Keratinocyte (primary cell): ENCODE measurements at regions not wholly inside any gene's neighbourhood (a gene's known extent, or its start where the extent isn't known, plus 50 kb on each side); places are given as distances from the start of the nearest gene placed in this dataset.

Experiments
- DNase-seq: peaks from one replicate; pipeline ENCODE4 v3.0.0-alpha.2; 2011; ENCODE audit warnings: low read depth, missing footprints, low spot score
- FAIRE-seq: peaks from 2 replicates; lab custom pipeline; 2011; peaks lifted over from hg19 to GRCh38; lab: Jason Lieb, UNC
- H2AFZ ChIP-seq: 2 replicates; pipeline ENCODE4 v1.6.0; 2012; ENCODE audit warnings: low read length, control low read depth, inconsistent platforms; ENCODE audit not compliant: control insufficient read depth
- H3K27ac ChIP-seq: 2 replicates; pipeline ENCODE4 v1.5.1; 2011; ENCODE audit warnings: low read length; ENCODE audit not compliant: control insufficient read depth, insufficient read depth
- H3K27me3 ChIP-seq: 3 replicates; pipeline ENCODE4 v1.6.0; 2011; ENCODE audit warnings: low read length; ENCODE audit not compliant: control insufficient read depth, insufficient read depth; ENCODE audit errors: extremely low read depth
- H3K36me3 ChIP-seq, 2 experiments: 2 replicates in 1 of 2; 3 replicates in 1 of 2; pipeline ENCODE4 v1.5.1; 2011; ENCODE audit warnings: low read length in 2 of 2, mild to moderate bottlenecking in 1 of 2; ENCODE audit not compliant: control insufficient read depth in 2 of 2, insufficient read depth in 2 of 2; ENCODE audit errors: extremely low read depth in 1 of 2
- H3K4me1 ChIP-seq: 3 replicates; pipeline ENCODE4 v1.5.1; 2011; ENCODE audit warnings: low read length; ENCODE audit not compliant: control insufficient read depth, insufficient read depth; ENCODE audit errors: extremely low read depth
- H3K4me2 ChIP-seq: 3 replicates; pipeline ENCODE4 v1.6.0; 2011; ENCODE audit warnings: low read depth, low read length; ENCODE audit not compliant: control insufficient read depth, insufficient read depth; ENCODE audit errors: extremely low read depth
- H3K4me3 ChIP-seq, 3 experiments: fragments of 200-600 bp in 1 of 3; sonication (generic) in 1 of 3; 2 replicates in 2 of 3; 3 replicates in 1 of 3; pipeline ENCODE4 v1.5.1; 2011 to 2016; ENCODE audit warnings: low read length in 3 of 3, mild to moderate bottlenecking in 3 of 3, control low read depth in 2 of 3, inconsistent platforms in 1 of 3, low read depth in 1 of 3, mixed read lengths in 1 of 3, mixed run types in 1 of 3, moderate library complexity in 1 of 3; ENCODE audit not compliant: control insufficient read depth in 2 of 3, insufficient read depth in 2 of 3; ENCODE audit errors: extremely low read depth in 1 of 3
- H3K79me2 ChIP-seq: 2 replicates; pipeline ENCODE4 v1.6.0; 2012; ENCODE audit warnings: low read length; ENCODE audit not compliant: control insufficient read depth, insufficient read depth
- H3K9ac ChIP-seq: 3 replicates; pipeline ENCODE4 v1.6.0; 2011; ENCODE audit warnings: low read length; ENCODE audit not compliant: control insufficient read depth, insufficient read depth; ENCODE audit errors: extremely low read depth
- H3K9me1 ChIP-seq: 3 replicates; pipeline ENCODE4 v1.6.0; 2011; ENCODE audit warnings: low read length; ENCODE audit not compliant: control insufficient read depth, insufficient read depth; ENCODE audit errors: extremely low read depth
- H3K9me3 ChIP-seq: 2 replicates; pipeline ENCODE4 v1.5.1; 2012; ENCODE audit warnings: low read depth, low read length; ENCODE audit not compliant: control insufficient read depth
- H4K20me1 ChIP-seq: 3 replicates; pipeline ENCODE4 v1.6.0; 2011; ENCODE audit warnings: low read length; ENCODE audit not compliant: control insufficient read depth, insufficient read depth; ENCODE audit errors: extremely low read depth
- CTCF ChIP-seq, 3 experiments: IDR thresholded peaks in 1 of 3; conservative IDR thresholded peaks in 1 of 3; optimal IDR thresholded peaks in 1 of 3; 2 replicates in 2 of 3; 3 replicates in 1 of 3; pipeline versions ENCODE3 to v1.5.1; 2011; ENCODE audit warnings: low read length in 3 of 3, mild to moderate bottlenecking in 3 of 3, moderate library complexity in 2 of 3, control low read depth in 1 of 3, inconsistent platforms in 1 of 3; ENCODE audit not compliant: insufficient read depth in 2 of 3; ENCODE audit errors: extremely low read depth in 1 of 3
- EZH2 ChIP-seq: IDR thresholded peaks from one replicate; pipeline ENCODE4 v1.6.1; 2012; ENCODE audit warnings: inconsistent platforms, mild to moderate bottlenecking, low read length, moderate library complexity
- dilution Hi-C: fragments of 300-500 bp; cut with MboI; formaldehyde crosslinking; loops from one replicate; pipeline ENCODE4 v1.7.0; 2020; ENCODE audit warnings: low sequenced_read_pairs; ENCODE audit not compliant: extremely low pct_ligation_motif_present

GRCh38 chr4:35147761-35148160 lies 1096.6 kb downstream of the ARAP2 start:
- DNase-seq: no peak
- H3K9me1 ChIP-seq: no peaks in the 10 kb centered on the region
- no peaks in the 10 kb centered on the region for H4K20me1 ChIP-seq
- no peak overlapping the region for H3K4me2 ChIP-seq
- no peak overlapping the region for H2AFZ ChIP-seq
- no peak overlapping the region for H3K4me3 ChIP-seq
- FAIRE-seq: no peak
- dilution Hi-C loops: no loop called here
- TF ChIP-seq CTCF (optimal IDR thresholded peaks at IDR 0.05 in 1 of 3, IDR thresholded peaks at IDR 0.05 in 1 of 3, conservative IDR thresholded peaks at IDR 0.05 in 1 of 3; ENCODE audit: extremely low read depth in 1 of 3, insufficient read depth in 2 of 3, low read length in 3 of 3): no peak
- no peak for TF ChIP-seq EZH2
- no peaks in the 10 kb centered on the region for H3K36me3 ChIP-seq
- H3K79me2 ChIP-seq: no peaks in the 10 kb centered on the region
- no peaks in the 10 kb centered on the region for H3K27me3 ChIP-seq
- H3K4me1 ChIP-seq: no peaks in the 10 kb centered on the region
- H3K9ac ChIP-seq: no peak overlapping the region
- H3K9me3 ChIP-seq: no peaks in the 10 kb centered on the region
- H3K27ac ChIP-seq: no peak overlapping the region

- Histone ChIP-seq H3K4me2 (no peak overlapping the region), H3K79me2 (no peaks in the 10 kb centered on the region), H3K4me3 (no peak overlapping the region), H3K9ac (no peak overlapping the region), H3K27ac (no peak overlapping the region), H3K9me3 (no peaks in the 10 kb centered on the region), H3K27me3 (no peaks in the 10 kb centered on the region), H3K9me1 (no peaks in the 10 kb centered on the region), H4K20me1 (no peaks in the 10 kb centered on the region), H3K4me1 (no peaks in the 10 kb centered on the region), H2AFZ (no peak overlapping the region), H3K36me3 (no peaks in the 10 kb centered on the region)
- dilution Hi-C loops: no loop called here
- FAIRE-seq: no peak
- TF ChIP-seq CTCF (optimal IDR thresholded peaks at IDR 0.05 in 1 of 3, IDR thresholded peaks at IDR 0.05 in 1 of 3, conservative IDR thresholded peaks at IDR 0.05 in 1 of 3; ENCODE audit: extremely low read depth in 1 of 3, insufficient read depth in 2 of 3, low read length in 3 of 3) (peak in 1 of 3 experiments; percentile 40), EZH2 (no peak)
- no peak for DNase-seq
Observed at GRCh38 chr4:35151816-35152572, 1092.3 kb downstream of the ARAP2 start.
